NB4 (cell line): ENCODE measurements at regions not wholly inside any gene's neighbourhood (a gene's known extent, or its start where the extent isn't known, plus 50 kb on each side); places are given as distances from the start of the nearest gene placed in this dataset.

Experiments
- MYC ChIP-seq: IDR thresholded peaks from 2 replicates; pipeline ENCODE4 v1.6.1; 2011; ENCODE audit warnings: low read depth, low read length
- POLR2A ChIP-seq: IDR thresholded peaks from 2 replicates; pipeline ENCODE4 v1.6.1; 2011; ENCODE audit warnings: mild to moderate bottlenecking; ENCODE audit not compliant: insufficient read length; ENCODE audit errors: extremely low read depth
- TF ChIP-seq, protein P1 (sequence below): IDR thresholded peaks from one replicate; pipeline ENCODE4 v1.5.1; 2012; ENCODE audit warnings: low read depth, low read length

DNA sequence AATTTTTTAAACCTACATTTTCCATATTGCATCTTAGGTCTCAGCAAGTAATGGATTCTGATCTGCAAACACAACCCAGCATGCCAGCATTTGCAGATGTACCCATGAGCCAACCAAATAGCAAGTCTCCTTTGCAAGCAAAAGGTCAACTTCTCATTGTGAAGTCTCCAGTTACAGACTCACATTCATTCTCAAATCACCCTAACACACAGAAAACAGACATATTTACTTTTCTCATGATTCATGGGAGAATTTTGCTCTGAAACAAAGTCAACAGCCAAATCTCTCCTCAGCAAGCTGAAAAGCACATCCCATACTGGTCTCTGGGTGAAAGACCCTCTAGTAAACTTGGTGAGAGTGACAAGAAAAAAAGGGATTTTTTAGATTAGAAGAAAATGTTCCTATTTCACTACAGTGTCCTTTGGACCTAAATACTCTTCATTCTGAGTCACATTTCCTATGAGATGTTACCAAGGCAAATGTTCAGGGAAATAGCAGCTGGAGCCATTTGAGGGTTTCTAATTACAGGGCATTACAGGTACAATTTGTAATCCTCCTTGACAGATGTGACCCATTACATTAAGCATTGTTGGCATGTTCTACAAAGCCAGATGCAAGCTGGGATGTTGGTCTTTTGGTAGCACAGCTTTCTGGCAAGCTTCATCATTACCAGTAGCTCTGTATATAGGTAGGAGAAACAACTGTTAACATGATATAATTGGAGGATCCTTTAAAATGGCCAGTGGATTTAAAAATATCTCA is 383.3 kb downstream of the SMARCA1 start:
- TF ChIP-seq, protein P1, sequence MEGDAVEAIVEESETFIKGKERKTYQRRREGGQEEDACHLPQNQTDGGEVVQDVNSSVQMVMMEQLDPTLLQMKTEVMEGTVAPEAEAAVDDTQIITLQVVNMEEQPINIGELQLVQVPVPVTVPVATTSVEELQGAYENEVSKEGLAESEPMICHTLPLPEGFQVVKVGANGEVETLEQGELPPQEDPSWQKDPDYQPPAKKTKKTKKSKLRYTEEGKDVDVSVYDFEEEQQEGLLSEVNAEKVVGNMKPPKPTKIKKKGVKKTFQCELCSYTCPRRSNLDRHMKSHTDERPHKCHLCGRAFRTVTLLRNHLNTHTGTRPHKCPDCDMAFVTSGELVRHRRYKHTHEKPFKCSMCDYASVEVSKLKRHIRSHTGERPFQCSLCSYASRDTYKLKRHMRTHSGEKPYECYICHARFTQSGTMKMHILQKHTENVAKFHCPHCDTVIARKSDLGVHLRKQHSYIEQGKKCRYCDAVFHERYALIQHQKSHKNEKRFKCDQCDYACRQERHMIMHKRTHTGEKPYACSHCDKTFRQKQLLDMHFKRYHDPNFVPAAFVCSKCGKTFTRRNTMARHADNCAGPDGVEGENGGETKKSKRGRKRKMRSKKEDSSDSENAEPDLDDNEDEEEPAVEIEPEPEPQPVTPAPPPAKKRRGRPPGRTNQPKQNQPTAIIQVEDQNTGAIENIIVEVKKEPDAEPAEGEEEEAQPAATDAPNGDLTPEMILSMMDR: no peak
- TF ChIP-seq POLR2A (no peak), MYC (no peak)
